ENCODE measurements at regions not wholly inside any gene's neighbourhood (a gene's known extent, or its start where the extent isn't known, plus 50 kb on each side); places are given as distances from the start of the nearest gene placed in this dataset.

GRCh38 chr18:72225958-72226357 lies 318.2 kb downstream of the CBLN2 start:
- TF ChIP-seq CTCF (IDR thresholded peaks at IDR 0.05) (no peak), POLR2A (IDR thresholded peaks at IDR 0.05) (no peak)
